Lower lobe of right lung (tissue), 2 donors: ENCODE measurements at regions not wholly inside any gene's neighbourhood (a gene's known extent, or its start where the extent isn't known, plus 50 kb on each side); places are given as distances from the start of the nearest gene placed in this dataset.

Experiments used
- ATAC-seq, 2 donors: fragments of 200-7000 bp; cut with Tn5 transposase; one replicate each; pipeline ENCODE4 v1.9.1; 2020 to 2022; ENCODE audit warnings: mild to moderate bottlenecking in 2 of 2, moderate library complexity in 2 of 2
- DNase-seq: peaks from one replicate; pipeline ENCODE4 v3.0.0-alpha.2; 2020
- H3K27ac ChIP-seq: fragments of 200-600 bp; one replicate; pipeline ENCODE4 v1.8.0; 2022
- H3K27me3 ChIP-seq: fragments of 200-600 bp; one replicate; pipeline ENCODE4 v1.8.0; 2022; ENCODE audit warnings: low read depth
- H3K36me3 ChIP-seq: fragments of 200-600 bp; one replicate; pipeline ENCODE4 v1.8.0; 2022; ENCODE audit warnings: mild to moderate bottlenecking
- H3K4me1 ChIP-seq: fragments of 200-600 bp; one replicate; pipeline ENCODE4 v1.8.0; 2022
- H3K4me3 ChIP-seq: fragments of 200-600 bp; one replicate; pipeline ENCODE4 v1.8.0; 2022; ENCODE audit warnings: mild to moderate bottlenecking
- H3K9me3 ChIP-seq: fragments of 200-600 bp; one replicate; pipeline ENCODE4 v1.8.0; 2022
- intact Hi-C: fragments of 100-400 bp; cut with DNase I; formaldehyde crosslinking; loops from one replicate; pipeline ENCODE4 v1.11.0; 2022
- TF ChIP-seq, protein P1 (sequence below): fragments of 200-600 bp; IDR thresholded peaks from one replicate; pipeline ENCODE4 v1.8.0; 2022; ENCODE audit warnings: antibody characterized with exemption, mild to moderate bottlenecking
- donor health status: DM: no; HTN: yes; CAD: no; lungs with severe emphysema.

DNA sequence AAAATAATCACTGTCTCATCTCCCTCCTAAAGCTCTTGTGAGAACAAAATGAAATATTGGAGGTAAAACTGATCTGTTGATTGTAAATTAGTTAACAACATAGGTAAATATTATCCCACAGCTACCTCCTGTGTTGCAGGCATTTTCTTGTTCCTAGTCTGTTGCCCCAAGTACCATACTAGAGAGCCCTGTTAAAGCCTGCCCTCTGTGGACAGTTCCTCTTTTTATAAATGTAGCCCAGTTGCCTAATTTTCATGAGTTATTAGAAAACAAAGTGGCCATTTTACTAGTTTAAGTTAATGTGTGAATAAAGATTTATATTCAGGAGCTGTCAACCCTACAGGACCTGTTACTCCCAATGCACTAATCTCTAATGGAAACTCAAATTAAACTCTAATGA, 180.0 kb upstream of the KCND3 start:
- Histone ChIP-seq H3K27me3 (no peaks in the 10 kb centered on the region), H3K4me3 (no peak overlapping the region), H3K27ac (no peak overlapping the region), H3K4me1 (no peaks in the 10 kb centered on the region), H3K36me3 (no peaks in the 10 kb centered on the region), H3K9me3 (no peaks in the 10 kb centered on the region)
- intact Hi-C loops, result no loop called here
- TF ChIP-seq, protein P1, sequence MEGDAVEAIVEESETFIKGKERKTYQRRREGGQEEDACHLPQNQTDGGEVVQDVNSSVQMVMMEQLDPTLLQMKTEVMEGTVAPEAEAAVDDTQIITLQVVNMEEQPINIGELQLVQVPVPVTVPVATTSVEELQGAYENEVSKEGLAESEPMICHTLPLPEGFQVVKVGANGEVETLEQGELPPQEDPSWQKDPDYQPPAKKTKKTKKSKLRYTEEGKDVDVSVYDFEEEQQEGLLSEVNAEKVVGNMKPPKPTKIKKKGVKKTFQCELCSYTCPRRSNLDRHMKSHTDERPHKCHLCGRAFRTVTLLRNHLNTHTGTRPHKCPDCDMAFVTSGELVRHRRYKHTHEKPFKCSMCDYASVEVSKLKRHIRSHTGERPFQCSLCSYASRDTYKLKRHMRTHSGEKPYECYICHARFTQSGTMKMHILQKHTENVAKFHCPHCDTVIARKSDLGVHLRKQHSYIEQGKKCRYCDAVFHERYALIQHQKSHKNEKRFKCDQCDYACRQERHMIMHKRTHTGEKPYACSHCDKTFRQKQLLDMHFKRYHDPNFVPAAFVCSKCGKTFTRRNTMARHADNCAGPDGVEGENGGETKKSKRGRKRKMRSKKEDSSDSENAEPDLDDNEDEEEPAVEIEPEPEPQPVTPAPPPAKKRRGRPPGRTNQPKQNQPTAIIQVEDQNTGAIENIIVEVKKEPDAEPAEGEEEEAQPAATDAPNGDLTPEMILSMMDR, result no peak
- ATAC-seq (no peak), DNase-seq (no peak)

DNA sequence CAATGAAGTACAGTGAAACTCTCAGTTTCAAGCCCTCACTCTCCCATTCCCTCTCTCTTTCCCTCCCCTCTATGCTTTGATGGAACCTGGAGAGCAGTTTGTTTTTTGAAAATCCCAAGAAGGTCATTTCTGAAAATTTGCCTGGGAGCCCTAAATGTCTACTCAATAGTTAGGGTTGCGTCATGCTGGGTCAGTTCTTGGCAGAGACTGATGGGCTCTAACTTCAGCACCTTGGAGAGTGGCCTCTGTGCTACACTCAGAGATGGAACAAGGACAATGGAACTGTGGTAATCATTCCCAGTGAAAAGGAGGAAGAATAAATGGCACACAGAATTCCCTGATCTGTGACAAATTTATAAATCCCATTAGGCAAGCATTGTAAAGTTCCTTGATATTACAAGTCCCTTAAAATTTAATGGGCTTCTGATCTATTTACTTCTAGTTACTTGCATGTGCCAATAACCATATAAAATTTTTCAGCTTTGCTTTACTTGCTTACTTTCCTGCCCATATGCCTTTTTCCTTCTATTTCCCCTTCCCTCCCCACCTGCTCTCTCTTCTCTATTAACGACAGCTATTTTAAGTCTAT, 182.9 kb upstream of the KCND3 start:
- Histone ChIP-seq H3K4me1 (no peaks in the 10 kb centered on the region), H3K27ac (no peak overlapping the region), H3K36me3 (no peaks in the 10 kb centered on the region), H3K9me3 (no peaks in the 10 kb centered on the region), H3K27me3 (no peaks in the 10 kb centered on the region), H3K4me3 (no peak overlapping the region)
- peak; percentile 55 to 74 for ATAC-seq
- TF ChIP-seq, protein P1, result no peak
- intact Hi-C loops, result no loop called here
- DNase-seq, result no peak

DNA sequence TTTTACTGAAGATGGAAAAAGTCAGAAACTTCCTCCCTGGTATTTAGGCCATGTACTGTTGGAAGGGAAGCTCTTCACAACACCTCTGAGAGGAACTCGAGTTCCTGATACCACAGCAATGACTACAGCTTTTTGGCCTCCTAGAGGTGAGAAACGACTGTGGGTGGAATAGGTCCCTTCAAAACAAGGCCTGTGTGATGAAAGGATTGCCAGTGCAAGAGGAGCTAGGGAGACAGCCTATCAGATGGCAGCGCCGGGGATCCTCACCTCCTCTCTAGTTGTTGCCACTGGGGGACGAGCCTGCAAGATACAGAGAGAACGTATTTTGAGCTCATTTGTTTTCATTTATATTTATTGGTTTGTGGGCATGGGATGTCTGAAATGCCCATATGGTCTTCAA, 187.8 kb upstream of the KCND3 start:
- H3K4me3 ChIP-seq, result no peak overlapping the region
- no peak overlapping the region for H3K27ac ChIP-seq
- DNase-seq (no peak), ATAC-seq (no peak)
- no peaks in the 10 kb centered on the region for H3K4me1 ChIP-seq
- no peaks in the 10 kb centered on the region for H3K36me3 ChIP-seq
- TF ChIP-seq, protein P1, result no peak
- no peaks in the 10 kb centered on the region for H3K9me3 ChIP-seq
- H3K27me3 ChIP-seq, result no peaks in the 10 kb centered on the region
- intact Hi-C loops, result no loop called here

DNA sequence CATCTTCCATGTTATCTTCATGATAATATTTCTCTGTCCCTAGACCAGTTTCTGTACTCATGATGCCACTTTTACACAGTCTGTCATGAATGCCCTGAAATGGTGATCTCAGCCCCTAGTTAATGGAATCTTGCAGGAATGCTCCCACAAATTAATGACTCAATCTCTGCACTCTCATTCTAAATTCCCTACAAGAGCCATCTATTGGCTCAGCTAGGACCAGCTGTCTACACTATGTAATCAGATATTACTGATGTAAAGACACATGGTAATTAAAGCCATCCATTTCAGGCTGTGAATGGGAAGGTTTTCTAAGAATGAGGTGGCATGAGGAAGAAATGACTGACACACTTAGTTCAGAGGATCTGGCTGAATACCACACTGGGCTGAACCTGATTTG, 199.1 kb upstream of the KCND3 start:
- intact Hi-C loops, result no loop called here
- no peaks in the 10 kb centered on the region for H3K36me3 ChIP-seq
- no peaks in the 10 kb centered on the region for H3K27me3 ChIP-seq
- DNase-seq, result no peak
- H3K27ac ChIP-seq, result no peak overlapping the region
- no peaks in the 10 kb centered on the region for H3K9me3 ChIP-seq
- H3K4me1 ChIP-seq, result no peaks in the 10 kb centered on the region
- H3K4me3 ChIP-seq, result no peak overlapping the region
- ATAC-seq, result no peak
- TF ChIP-seq, protein P1, result no peak

DNA sequence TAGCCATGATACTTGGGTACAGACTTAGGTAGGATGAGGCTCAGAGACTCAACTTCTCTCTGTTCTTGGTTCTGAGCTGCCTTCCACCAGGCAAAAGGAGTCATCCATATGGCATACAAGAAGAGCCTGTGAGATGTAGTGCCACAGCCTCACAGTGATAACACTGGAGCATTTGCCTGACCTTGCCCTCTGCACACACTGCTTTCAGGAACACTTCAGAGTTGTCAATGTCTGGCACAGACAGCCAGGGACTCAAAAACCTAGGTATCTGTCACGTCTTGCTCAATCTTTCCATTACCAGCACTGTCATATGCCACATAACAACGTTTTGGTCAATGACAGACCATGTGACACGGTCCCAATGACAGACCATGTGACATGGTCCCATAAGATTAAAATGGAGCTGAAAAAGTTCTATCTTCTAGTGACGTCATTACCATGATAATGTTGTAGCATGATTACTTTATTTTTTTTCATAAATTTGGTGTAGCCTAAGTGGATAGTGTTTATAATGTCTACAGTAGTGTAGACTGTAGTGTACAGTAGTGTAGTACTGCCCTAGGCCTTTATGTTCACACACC, 199.9 kb upstream of the CTTNBP2NL start:
- no peaks in the 10 kb centered on the region for H3K27me3 ChIP-seq
- H3K4me3 ChIP-seq, result no peak overlapping the region
- no peaks in the 10 kb centered on the region for H3K9me3 ChIP-seq
- intact Hi-C loops, result no loop called here
- ATAC-seq (no peak), DNase-seq (no peak)
- H3K27ac ChIP-seq, result no peak overlapping the region
- H3K36me3 ChIP-seq, result no peaks in the 10 kb centered on the region
- H3K4me1 ChIP-seq, result no peaks in the 10 kb centered on the region
- TF ChIP-seq, protein P1, result no peak
